ENCODE measurements at regions not wholly inside any gene's neighbourhood (a gene's known extent, or its start where the extent isn't known, plus 50 kb on each side); places are given as distances from the start of the nearest gene placed in this dataset.
"Not testable (repeated sequence)": the region's sequence is repeated elsewhere in the genome, so short reads cannot be mapped to it uniquely, and the experiment has no call there.

GRCh38 chr2:16722677-16723076 lies 57.0 kb upstream of the CYRIA start:
- DNase-seq (ENCODE audit: low spot score): no peak

- DNase-seq (ENCODE audit: low spot score): no peak
These were observed 56.5 kb upstream of the CYRIA start for GRCh38 chr2:16722126-16722525.

- DNase-seq (ENCODE audit: low spot score): not testable (repeated sequence)
These were observed 55.9 kb upstream of the CYRIA start for GRCh38 chr2:16721529-16721928.

GRCh38 chr2:16720737-16721136 lies 55.1 kb upstream of the CYRIA start:
- DNase-seq (ENCODE audit: low spot score): not testable (repeated sequence)

- no peak for DNase-seq (ENCODE audit: low spot score)
These were observed 53.8 kb upstream of the CYRIA start for GRCh38 chr2:16719485-16719808.

DNA sequence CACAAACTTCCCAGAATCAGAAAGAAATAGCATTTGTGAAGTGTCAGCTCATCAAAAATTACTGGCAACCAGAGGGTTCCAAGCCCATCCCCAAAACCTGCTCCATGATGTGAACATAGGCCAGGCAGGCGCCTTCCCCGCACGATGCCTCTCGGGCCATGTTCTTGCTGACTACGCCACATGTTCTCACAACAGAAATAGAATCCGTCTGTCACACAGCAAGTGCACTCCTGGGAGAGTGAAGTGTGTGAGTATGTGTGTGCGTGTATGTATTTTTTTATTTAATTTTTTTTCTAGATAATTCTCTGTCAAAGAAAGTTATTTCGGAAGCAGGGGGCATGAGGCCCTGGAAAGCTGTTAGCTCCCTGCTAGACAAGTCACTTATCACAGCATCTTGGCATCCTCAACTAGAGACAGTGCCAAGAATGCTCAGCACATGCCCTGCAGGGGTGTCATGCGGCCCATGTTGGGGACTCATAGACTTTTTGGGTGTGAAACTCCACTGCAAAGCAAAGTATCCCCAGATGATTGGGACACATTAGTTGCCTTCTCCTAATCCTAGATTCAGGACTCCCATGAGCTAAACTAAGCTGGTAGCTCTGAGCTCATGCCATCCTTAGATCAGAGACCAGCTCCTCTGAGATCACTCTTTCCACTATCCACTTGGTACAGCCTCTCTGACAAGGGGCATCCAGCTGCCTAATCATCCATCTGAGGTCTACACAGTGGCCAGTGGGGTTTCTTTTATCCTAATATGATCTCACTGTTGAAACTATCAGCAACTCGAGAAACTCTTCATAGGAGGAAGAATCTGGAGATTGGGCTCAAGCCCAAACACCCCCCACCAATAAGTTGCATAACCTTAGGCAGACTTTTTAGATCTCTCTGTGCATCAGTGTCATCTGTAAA lies 53.2 kb upstream of the CYRIA start:
- DNase-seq (ENCODE audit: low spot score): no peak

- DNase-seq (ENCODE audit: low spot score): no peak
These were observed 51.8 kb upstream of the CYRIA start for GRCh38 chr2:16717477-16717876.

- DNase-seq (ENCODE audit: low spot score): no peak
These were observed 51.3 kb upstream of the CYRIA start for GRCh38 chr2:16716944-16717343.

DNA sequence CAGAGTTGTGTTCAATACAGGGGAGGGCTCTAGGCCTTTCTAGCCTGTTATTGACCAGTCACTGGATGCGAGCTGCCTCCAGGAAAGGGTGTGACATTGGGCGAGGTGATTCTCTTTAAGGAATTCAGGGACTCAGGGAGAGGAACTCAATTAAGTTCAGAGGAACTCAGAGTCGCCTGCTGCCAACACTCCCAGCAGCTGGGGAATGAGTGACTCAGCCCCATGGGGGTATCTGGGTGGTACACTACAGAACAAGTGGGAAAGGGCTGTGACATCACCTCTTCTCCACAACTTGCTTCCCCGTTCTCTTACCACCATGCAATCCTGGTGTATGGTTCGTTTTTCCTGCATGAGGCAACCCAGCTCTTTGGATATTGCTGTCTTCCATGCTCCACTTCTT lies 50.4 kb upstream of the CYRIA start:
- no peak for DNase-seq (ENCODE audit: low spot score)

All from CD4-positive, alpha-beta T cell treated with Interleukin-15 for 4 hours (primary cell).